IPS DF 6.9 (cell line): ENCODE measurements at regions not wholly inside any gene's neighbourhood (a gene's known extent, or its start where the extent isn't known, plus 50 kb on each side); places are given as distances from the start of the nearest gene placed in this dataset.

Source experiments
- DNase-seq: peaks from one replicate; pipeline ENCODE4 v3.0.0-alpha.2; 2013; ENCODE audit warnings: low read depth, low spot score
- H3K27ac ChIP-seq: one replicate; pipeline ENCODE4 v1.5.1; 2013; ENCODE audit warnings: low read length, control low read depth
- H3K27me3 ChIP-seq: 2 replicates; pipeline ENCODE4 v1.6.1; 2013; ENCODE audit warnings: mild to moderate bottlenecking, low read length; ENCODE audit not compliant: control insufficient read depth, insufficient read depth
- H3K36me3 ChIP-seq: 2 replicates; pipeline ENCODE4 v1.6.1; 2013; ENCODE audit warnings: low read length; ENCODE audit not compliant: control insufficient read depth, insufficient read depth
- H3K4me1 ChIP-seq: 2 replicates; pipeline ENCODE4 v1.6.1; 2013; ENCODE audit warnings: low read length; ENCODE audit not compliant: control insufficient read depth, insufficient read depth
- H3K4me3 ChIP-seq: 2 replicates; pipeline ENCODE4 v1.5.1; 2013; ENCODE audit warnings: mild to moderate bottlenecking, low read length
- H3K9me3 ChIP-seq: 2 replicates; pipeline ENCODE4 v1.6.1; 2013; ENCODE audit warnings: low read length, inconsistent platforms; ENCODE audit not compliant: control insufficient read depth, insufficient read depth
- WGBS: extraction: QIAGEN DNeasy Blood & Tissue Kit; methylation state at CpG from one replicate; pipeline ENCODE4 v1.1.7; 2013; ENCODE audit warnings: mixed read lengths, missing lambda C conversion rate; ENCODE audit not compliant: insufficient read length, insufficient coverage; 5-methylcytosine and 5-hydroxymethylcytosine counted together

DNA sequence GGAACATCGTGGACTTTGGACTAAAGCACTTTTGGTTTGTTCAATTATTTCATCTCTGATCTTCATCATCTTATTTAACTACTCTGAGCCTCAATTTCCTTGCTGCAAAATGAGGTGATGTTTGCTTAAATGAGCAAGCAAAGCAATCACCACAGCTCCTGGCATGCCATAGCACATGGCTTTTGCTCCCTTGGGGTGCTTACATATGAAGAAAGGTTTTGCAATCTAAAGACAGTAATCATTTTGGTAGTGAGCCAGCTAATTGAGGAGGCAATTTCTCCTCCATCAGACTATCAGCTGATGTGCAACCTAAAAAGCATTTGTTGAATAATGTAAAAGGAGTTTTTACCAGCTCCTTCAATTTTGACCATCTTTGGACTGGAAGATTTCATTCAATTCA lies 68.8 kb upstream of the KCNJ15 start:
- Histone ChIP-seq H3K36me3 (no peaks in the 10 kb centered on the region), H3K27me3 (no peaks in the 10 kb centered on the region), H3K9me3 (no peaks in the 10 kb centered on the region; the same call in 1 of the 2 replicates), H3K4me1 (no peaks in the 10 kb centered on the region), H3K27ac (no peak overlapping the region), H3K4me3 (no peak overlapping the region)
- no peak for DNase-seq
- WGBS, result no CpG with 5 or more reads among the region's 1 CpG

DNA sequence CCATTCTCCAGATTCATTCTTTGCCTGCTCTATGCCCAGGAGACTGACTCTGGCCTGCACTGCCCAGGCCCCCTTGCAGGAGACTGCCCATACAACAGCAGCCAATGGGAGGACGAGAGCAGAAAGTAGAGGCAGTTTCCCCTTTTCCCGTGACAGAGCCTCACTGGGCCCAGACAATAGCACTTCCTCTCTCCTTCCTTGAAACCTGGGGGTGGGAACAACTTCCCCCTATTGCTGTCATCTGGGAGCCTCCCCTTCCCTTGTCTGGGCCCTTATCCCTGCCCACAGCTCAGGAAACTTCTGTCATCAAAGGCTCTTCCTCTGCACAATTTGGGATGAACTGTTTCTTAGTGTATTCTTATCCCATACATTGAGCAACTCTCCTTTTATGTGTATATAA lies 60.8 kb upstream of the KCNJ15 start:
- H3K4me1 ChIP-seq, result no peaks in the 10 kb centered on the region
- no peak overlapping the region for H3K27ac ChIP-seq
- WGBS, result no CpG with 5 or more reads among the region's 2 CpGs
- H3K9me3 ChIP-seq, result no peaks in the 10 kb centered on the region
- DNase-seq, result no peak
- no peaks in the 10 kb centered on the region for H3K36me3 ChIP-seq
- no peaks in the 10 kb centered on the region for H3K27me3 ChIP-seq
- H3K4me3 ChIP-seq, result no peak overlapping the region

DNA sequence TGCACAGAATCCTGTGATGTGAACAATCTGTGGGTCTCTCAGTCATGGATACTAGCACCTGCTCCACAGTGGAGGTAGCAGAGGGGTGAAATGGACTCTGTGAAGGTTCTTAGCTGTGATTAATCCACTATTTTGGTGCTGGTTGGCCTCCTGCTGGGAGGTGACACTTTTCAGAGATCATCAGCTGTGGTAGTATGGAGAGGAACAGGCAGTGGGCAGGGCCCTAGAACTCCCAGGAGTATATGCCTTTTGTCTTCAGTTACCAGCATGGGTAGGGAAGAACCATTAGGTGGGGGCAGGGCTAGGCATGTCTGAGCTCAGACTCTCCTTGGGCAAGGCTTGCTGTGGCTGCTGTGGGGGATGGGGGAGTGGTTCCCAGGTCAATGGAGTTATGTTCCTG lies 54.0 kb upstream of the KCNJ15 start:
- Histone ChIP-seq H3K36me3 (no peaks in the 10 kb centered on the region), H3K4me1 (no peaks in the 10 kb centered on the region), H3K4me3 (no peak overlapping the region), H3K9me3 (no peaks in the 10 kb centered on the region), H3K27me3 (no peaks in the 10 kb centered on the region), H3K27ac (no peak overlapping the region)
- no peak for DNase-seq

DNA sequence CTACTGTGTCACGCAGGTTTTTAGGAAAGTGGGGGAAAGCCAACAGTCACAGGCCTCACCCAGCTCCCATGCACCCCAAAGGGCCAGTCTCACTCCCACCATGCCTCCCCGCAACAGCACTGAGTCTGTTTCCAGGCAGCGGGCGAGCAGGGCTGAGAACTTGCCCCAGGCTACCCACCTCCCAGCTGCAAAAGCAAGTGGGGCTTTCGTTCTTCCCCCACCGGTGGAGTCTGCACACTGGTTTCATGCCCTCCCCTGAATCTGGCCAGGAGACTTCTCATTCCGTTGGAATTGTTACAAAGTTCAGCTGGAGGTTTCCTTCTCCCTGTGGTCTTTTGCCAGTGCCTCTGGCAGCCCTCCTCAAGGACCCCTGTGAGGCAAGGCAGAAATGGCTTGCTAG lies 53.6 kb upstream of the KCNJ15 start:
- Histone ChIP-seq H3K27ac (no peak overlapping the region), H3K36me3 (no peaks in the 10 kb centered on the region), H3K4me1 (no peaks in the 10 kb centered on the region), H3K27me3 (no peaks in the 10 kb centered on the region), H3K4me3 (no peak overlapping the region), H3K9me3 (no peaks in the 10 kb centered on the region)
- no CpG with 5 or more reads among the region's 7 CpGs for WGBS
- no peak for DNase-seq

DNA sequence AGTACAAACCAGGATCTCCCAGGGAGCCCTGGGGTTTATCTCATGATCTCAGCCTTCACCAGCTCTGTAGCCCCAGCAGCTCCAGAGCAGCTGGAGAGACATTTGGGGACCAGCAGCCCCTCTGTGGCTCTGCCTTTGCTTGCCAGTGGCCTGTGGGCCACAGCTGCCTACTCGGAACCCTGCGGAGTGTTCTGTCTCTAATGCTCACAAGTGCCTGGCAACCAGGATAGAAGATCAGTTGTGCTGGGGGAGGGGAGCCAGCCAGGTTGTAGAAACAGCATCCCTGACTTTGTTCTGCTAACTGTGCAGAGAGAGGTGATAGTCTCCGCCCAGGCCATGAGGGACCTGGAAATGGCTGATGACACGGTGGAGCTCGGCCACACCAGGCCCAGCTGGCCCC lies 50.9 kb upstream of the KCNJ15 start:
- Histone ChIP-seq H3K9me3 (no peaks in the 10 kb centered on the region), H3K27ac (no peak overlapping the region), H3K4me1 (no peaks in the 10 kb centered on the region), H3K36me3 (no peaks in the 10 kb centered on the region), H3K27me3 (no peaks in the 10 kb centered on the region), H3K4me3 (no peak overlapping the region)
- no CpG with 5 or more reads among the region's 5 CpGs for WGBS
- DNase-seq, result no peak

DNA sequence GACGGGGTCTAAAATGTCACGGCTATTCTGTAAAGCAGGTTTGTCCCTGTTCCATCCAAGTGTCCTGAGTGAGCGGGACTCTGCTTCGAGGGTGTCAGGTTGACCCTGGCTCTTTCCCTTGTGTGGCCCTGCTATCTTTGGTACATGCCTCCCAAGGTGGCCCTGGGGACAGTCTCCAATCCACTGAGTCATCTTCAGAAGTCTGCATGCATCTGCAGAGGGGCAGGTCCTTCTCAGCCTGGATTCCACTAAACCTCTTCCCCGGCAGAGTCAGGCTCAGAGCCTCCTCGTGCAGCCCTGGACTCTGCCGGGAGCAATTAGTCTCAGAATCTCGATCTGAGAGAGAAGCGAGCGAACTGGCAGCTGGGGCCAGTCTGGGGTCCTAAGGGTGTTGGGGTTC lies 50.1 kb upstream of the KCNJ15 start:
- Histone ChIP-seq H3K4me3 (no peak overlapping the region), H3K4me1 (no peaks in the 10 kb centered on the region), H3K36me3 (no peaks in the 10 kb centered on the region), H3K27me3 (no peaks in the 10 kb centered on the region), H3K27ac (no peak overlapping the region), H3K9me3 (no peaks in the 10 kb centered on the region)
- DNase-seq, result no peak
- no CpG with 5 or more reads among the region's 10 CpGs for WGBS
